IMR-90 (cell line): ENCODE measurements at regions not wholly inside any gene's neighbourhood (a gene's known extent, or its start where the extent isn't known, plus 50 kb on each side); places are given as distances from the start of the nearest gene placed in this dataset.

Experiments used
- ATAC-seq: fragments of 200-7000 bp; cut with Tn5 transposase; 2 replicates; pipeline ENCODE4 v1.9.1; 2020; ENCODE audit warnings: low read depth, mild to moderate bottlenecking, moderate library complexity
- BruUV-seq: library from RNA; stranded (reverse); fragments of 400-500 nt; replicated peaks from 2 replicates; lab custom pipeline; 2021; lab: Mats Ljungman, UMichigan
- CTCF ChIA-PET: fragments of 300-600 bp; formaldehyde crosslinking; extraction: SDS; loops from one replicate; lab custom pipeline; 2021; ENCODE audit warnings: antibody characterized with exemption; lab: Yijun Ruan, JAX
- POLR2A ChIA-PET: fragments of 300-600 bp; sonication (Branson Sonifier 250); formaldehyde crosslinking; loops from one replicate; lab custom pipeline; 2022; ENCODE audit warnings: antibody characterized with exemption; ENCODE audit not compliant: unreplicated experiment; lab: Charles Lee
- DNase-seq: peaks from one replicate; pipeline ENCODE4 v3.0.0; 2013
- H2AFZ ChIP-seq: replicated peaks from 2 replicates; pipeline ENCODE3; 2013; ENCODE audit warnings: low read length, mild to moderate bottlenecking; ENCODE audit not compliant: poor library complexity
- H2AK5ac ChIP-seq: 2 replicates; pipeline ENCODE4 v1.6.1; 2013; ENCODE audit warnings: low read depth, low read length, inconsistent platforms
- H2AK9ac ChIP-seq: replicated peaks from 2 replicates; pipeline ENCODE3; 2013; ENCODE audit warnings: mild to moderate bottlenecking, low read depth, low read length, moderate library complexity; ENCODE audit not compliant: poor library complexity
- H2BK120ac ChIP-seq: 2 replicates; pipeline ENCODE4 v1.6.1; 2013; ENCODE audit warnings: low read depth, low read length, inconsistent platforms
- H2BK15ac ChIP-seq: 3 replicates; pipeline ENCODE4 v1.6.1; 2013; ENCODE audit warnings: low read depth, low read length, inconsistent platforms
- H2BK20ac ChIP-seq: 2 replicates; pipeline ENCODE4 v1.6.1; 2013; ENCODE audit warnings: low read depth, mild to moderate bottlenecking, inconsistent platforms, low read length, moderate library complexity
- H2BK5ac ChIP-seq: 2 replicates; pipeline ENCODE4 v1.6.1; 2013; ENCODE audit warnings: mild to moderate bottlenecking, low read depth, low read length, inconsistent platforms; ENCODE audit not compliant: poor library complexity, severe bottlenecking
- H3K14ac ChIP-seq: replicated peaks from 2 replicates; pipeline ENCODE4 v1.6.1; 2013; ENCODE audit warnings: low read depth, low read length, inconsistent platforms
- H3K18ac ChIP-seq: 2 replicates; pipeline ENCODE4 v1.6.1; 2013; ENCODE audit warnings: low read depth, low read length, control low read depth
- H3K23ac ChIP-seq: 2 replicates; pipeline ENCODE4 v1.6.1; 2013; ENCODE audit warnings: low read depth, low read length, inconsistent platforms
- H3K27ac ChIP-seq: 2 replicates; pipeline ENCODE4 v1.5.1; 2013; ENCODE audit warnings: mild to moderate bottlenecking, control low read depth, low read length; ENCODE audit not compliant: insufficient read depth
- H3K27me3 ChIP-seq: 2 replicates; pipeline ENCODE4 v1.6.1; 2013; ENCODE audit warnings: low read length; ENCODE audit not compliant: control insufficient read depth, insufficient read depth
- H3K36me3 ChIP-seq: 2 replicates; pipeline ENCODE4 v1.6.1; 2013; ENCODE audit warnings: low read length, mixed read lengths; ENCODE audit not compliant: control insufficient read depth, insufficient read depth
- H3K4ac ChIP-seq: 2 replicates; pipeline ENCODE4 v1.6.1; 2013; ENCODE audit warnings: low read depth, low read length, inconsistent platforms
- H3K4me1 ChIP-seq: 2 replicates; pipeline ENCODE4 v1.6.1; 2013; ENCODE audit warnings: low read length, mixed read lengths; ENCODE audit not compliant: control insufficient read depth, insufficient read depth
- H3K4me2 ChIP-seq: 2 replicates; pipeline ENCODE4 v1.6.1; 2013; ENCODE audit warnings: low read depth, mild to moderate bottlenecking, control low read depth, low read length, moderate library complexity
- H3K4me3 ChIP-seq: 2 replicates; pipeline ENCODE4 v1.5.1; 2013; ENCODE audit warnings: low read depth, mild to moderate bottlenecking, control low read depth, low read length, moderate library complexity; ENCODE audit not compliant: insufficient read depth
- H3K56ac ChIP-seq: 2 replicates; pipeline ENCODE4 v1.6.1; 2013; ENCODE audit warnings: low read length, inconsistent platforms; ENCODE audit not compliant: insufficient read depth; ENCODE audit errors: extremely low read depth
- H3K79me1 ChIP-seq, 2 experiments: 2 replicates each; pipeline ENCODE4 v1.6.1; 2013; ENCODE audit warnings: low read length in 2 of 2, inconsistent platforms in 1 of 2, low read depth in 1 of 2
- H3K9ac ChIP-seq: 2 replicates; pipeline ENCODE4 v1.6.1; 2013; ENCODE audit warnings: low read depth, low read length, control low read depth
- H3K9me1 ChIP-seq: 2 replicates; pipeline ENCODE4 v1.6.1; 2013; ENCODE audit warnings: low read length, inconsistent platforms; ENCODE audit not compliant: insufficient read depth
- H3K9me3 ChIP-seq: 2 replicates; pipeline ENCODE4 v1.6.1; 2013; ENCODE audit warnings: low read length; ENCODE audit not compliant: control insufficient read depth, insufficient read depth
- H4K20me1 ChIP-seq: 2 replicates; pipeline ENCODE4 v1.6.1; 2013; ENCODE audit warnings: low read length, inconsistent platforms; ENCODE audit not compliant: insufficient read depth
- H4K5ac ChIP-seq: 2 replicates; pipeline ENCODE4 v1.6.1; 2013; ENCODE audit warnings: mild to moderate bottlenecking, low read depth, low read length, control low read depth
- H4K8ac ChIP-seq, 2 experiments: 2 replicates each; pipeline ENCODE4 v1.6.1; 2013; ENCODE audit warnings: low read depth in 2 of 2, low read length in 2 of 2, control low read depth in 1 of 2, inconsistent platforms in 1 of 2
- H4K91ac ChIP-seq: 2 replicates; pipeline ENCODE4 v1.6.1; 2013; ENCODE audit warnings: low read depth, low read length, inconsistent platforms; ENCODE audit not compliant: insufficient read depth
- ELK1 ChIP-seq: fragments of 150-350 bp; IDR thresholded peaks from 2 replicates; pipeline ENCODE4 v1.6.1; 2016; ENCODE audit warnings: low read depth, mild to moderate bottlenecking, low read length, moderate library complexity, borderline replicate concordance
- MAFK ChIP-seq: IDR thresholded peaks from 2 replicates; pipeline ENCODE4 v1.6.1; 2012; ENCODE audit warnings: low read depth, low read length, improper control_type of control experiment
- MXI1 ChIP-seq: IDR thresholded peaks from 2 replicates; pipeline ENCODE4 v1.6.1; 2012; ENCODE audit warnings: low read depth, mild to moderate bottlenecking, low read length, moderate library complexity, borderline replicate concordance
- NFE2L2 ChIP-seq: fragments of 150-350 bp; IDR thresholded peaks from 2 replicates; pipeline ENCODE4 v1.6.1; 2016; ENCODE audit warnings: low read depth, mild to moderate bottlenecking, low read length
- POLR2A ChIP-seq: IDR thresholded peaks from 2 replicates; pipeline ENCODE4 v1.6.1; 2012; ENCODE audit warnings: mild to moderate bottlenecking, low read depth, low read length
- RAD21 ChIP-seq: IDR thresholded peaks from 2 replicates; pipeline ENCODE4 v1.6.1; 2012; ENCODE audit warnings: low read length, improper control_type of control experiment
- RCOR1 ChIP-seq: IDR thresholded peaks from 2 replicates; pipeline ENCODE4 v1.6.1; 2012; ENCODE audit warnings: mild to moderate bottlenecking, low read length, improper control_type of control experiment; ENCODE audit not compliant: insufficient replicate concordance
- RFX5 ChIP-seq: IDR thresholded peaks from 2 replicates; pipeline ENCODE4 v1.8.0; 2012; ENCODE audit warnings: low read depth, mild to moderate bottlenecking, low read length, moderate library complexity
- SMC3 ChIP-seq: fragments of 150-350 bp; IDR thresholded peaks from 2 replicates; pipeline ENCODE4 v1.6.1; 2016; ENCODE audit warnings: low read depth, mild to moderate bottlenecking, antibody characterized with exemption, low read length, moderate library complexity
- USF2 ChIP-seq: fragments of 150-350 bp; IDR thresholded peaks from 2 replicates; pipeline ENCODE4 v1.6.1; 2017; ENCODE audit warnings: mild to moderate bottlenecking, antibody characterized with exemption, low read length, low read depth
- WGBS, 2 experiments: methylation state at CpG; one replicate each; pipeline versions ENCODE4 v1.1.5 to v1.1.7; 2013; ENCODE audit warnings: missing lambda C conversion rate in 2 of 2; ENCODE audit not compliant: insufficient read length in 1 of 2; ENCODE audit errors: extremely low coverage in 2 of 2; 5-methylcytosine and 5-hydroxymethylcytosine counted together
- dilution Hi-C: fragments of 300-500 bp; cut with HindIII; formaldehyde crosslinking; loops from one replicate; pipeline ENCODE4 v1.14.3; 2018; ENCODE audit warnings: low sequenced_read_pairs; ENCODE audit not compliant: unreplicated experiment
- in situ Hi-C: fragments of 300-500 bp; cut with MboI; formaldehyde crosslinking; loops from 3 replicates; pipeline ENCODE4 v1.14.3; 2019; ENCODE audit warnings: low sequenced_read_pairs, inconsistent platforms, mixed read lengths
- intact Hi-C: fragments of 100-400 bp; cut with micrococcal nuclease; formaldehyde crosslinking; loops from 2 replicates; pipeline ENCODE4 v1.10.0; 2022

DNA sequence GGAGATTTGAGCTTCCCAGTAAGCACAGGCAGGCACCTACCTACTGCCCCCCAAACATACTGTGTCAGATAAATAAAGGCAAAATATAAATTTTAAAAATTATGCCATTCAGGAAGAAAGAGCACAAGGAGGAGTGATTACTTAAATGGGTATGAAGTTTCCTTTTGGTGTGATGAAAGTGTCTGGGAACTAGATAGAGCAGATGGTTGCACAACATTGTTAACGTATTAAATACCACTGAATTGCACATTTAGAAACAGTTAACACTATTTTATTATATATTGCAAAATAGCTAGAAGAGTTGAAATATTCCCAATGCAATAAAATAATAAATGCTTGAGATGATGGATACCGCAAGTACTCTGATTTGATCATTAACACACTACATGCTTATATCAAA lies 374.7 kb upstream of the FGF13 start:
- H3K27me3 ChIP-seq, result no peaks in the 10 kb centered on the region
- H4K20me1 ChIP-seq, result no peaks in the 10 kb centered on the region
- no peaks in the 10 kb centered on the region for H3K79me1 ChIP-seq
- H3K56ac ChIP-seq, result no peak overlapping the region
- no peaks in the 10 kb centered on the region for H3K36me3 ChIP-seq
- no peak overlapping the region for H3K23ac ChIP-seq
- no peak overlapping the region for H2BK5ac ChIP-seq
- no peak overlapping the region for H3K9ac ChIP-seq
- H3K18ac ChIP-seq, result no peak overlapping the region
- H3K9me3 ChIP-seq, result no peaks in the 10 kb centered on the region
- H3K4ac ChIP-seq, result no peak overlapping the region
- H4K91ac ChIP-seq, result no peak overlapping the region
- H2BK20ac ChIP-seq, result no peak overlapping the region
- DNase-seq (no peak), ATAC-seq (no peak)
- no TSS peak for BruUV-seq
- no peak for TF ChIP-seq RCOR1
- TF ChIP-seq ELK1, result no peak
- TF ChIP-seq MXI1, result no peak
- TF ChIP-seq POLR2A, result no peak
- TF ChIP-seq NFE2L2, result no peak
- no peak for TF ChIP-seq MAFK
- TF ChIP-seq SMC3, result no peak
- TF ChIP-seq RFX5, result no peak
- no peak for TF ChIP-seq USF2
- TF ChIP-seq RAD21, result no peak
- H2AFZ ChIP-seq, result no peak overlapping the region
- ChIA-PET CTCF (interaction anchor here (0.5 kb wide), 1 partner anchor 1762 kb away, joined by 3 read pairs; no protein-coding TSS in a partner anchor), POLR2A (no interaction called here)
- H2BK120ac ChIP-seq, result no peak overlapping the region
- no peak overlapping the region for H2BK15ac ChIP-seq
- no peak overlapping the region for H2AK9ac ChIP-seq
- no CpG with 5 or more reads among the region's 2 CpGs for WGBS, 2 experiments
- H3K14ac ChIP-seq, result no peak overlapping the region
- dilution Hi-C loops (no loop called here), intact Hi-C loops (no loop called here), in situ Hi-C loops (no loop called here)
- H2AK5ac ChIP-seq, result no peak overlapping the region
- no peaks in the 10 kb centered on the region for H3K9me1 ChIP-seq
- no peak overlapping the region for H4K8ac ChIP-seq
- no peak overlapping the region for H3K4me3 ChIP-seq
- H3K4me1 ChIP-seq, result no peaks in the 10 kb centered on the region
- H4K5ac ChIP-seq, result no peak overlapping the region
- no peak overlapping the region for H3K4me2 ChIP-seq
- H3K27ac ChIP-seq, result no peak overlapping the region
